PC-9 (cell line): ENCODE measurements at regions not wholly inside any gene's neighbourhood (a gene's known extent, or its start where the extent isn't known, plus 50 kb on each side); places are given as distances from the start of the nearest gene placed in this dataset.

Experiments
- BruUV-seq: library from RNA; stranded (reverse); fragments of 400-500 nt; replicated peaks from 2 replicates; lab custom pipeline; 2021; lab: Mats Ljungman, UMichigan
- CTCF ChIA-PET: fragments of 300-600 bp; sonication (Branson Sonifier 250); formaldehyde crosslinking; loops from one replicate; lab custom pipeline; 2022; ENCODE audit warnings: antibody characterized with exemption; lab: Charles Lee
- POLR2A ChIA-PET: fragments of 300-600 bp; sonication (Branson Sonifier 250); formaldehyde crosslinking; loops from one replicate; lab custom pipeline; 2022; ENCODE audit warnings: antibody characterized with exemption; ENCODE audit not compliant: unreplicated experiment; lab: Charles Lee
- DNase-seq, 2 experiments: peaks; one replicate each; pipeline versions ENCODE4 v3.0.0 to v3.0.0-alpha.2; 2015 to 2022; ENCODE audit warnings: mixed read lengths in 1 of 2
- H2AFZ ChIP-seq: fragments of 200-600 bp; sonication (generic); 2 replicates; pipeline ENCODE4 v1.8.1; 2017; ENCODE audit warnings: antibody characterized with exemption
- H3F3A ChIP-seq: fragments of 200-600 bp; sonication (generic); 2 replicates; pipeline ENCODE4 v1.8.1; 2017; ENCODE audit warnings: antibody characterized with exemption, mild to moderate bottlenecking, low read depth; ENCODE audit not compliant: insufficient read depth
- H3K27ac ChIP-seq: fragments of 200-600 bp; sonication (generic); 2 replicates; pipeline ENCODE4 v1.6.1; 2016; ENCODE audit warnings: mixed run types
- H3K27me3 ChIP-seq: fragments of 200-600 bp; sonication (generic); 2 replicates; pipeline ENCODE4 v1.6.1; 2016; ENCODE audit warnings: low read depth, mixed run types; ENCODE audit not compliant: insufficient read depth
- H3K36me3 ChIP-seq: fragments of 200-600 bp; sonication (generic); 2 replicates; pipeline ENCODE4 v1.6.1; 2016; ENCODE audit warnings: low read depth, mixed run types
- H3K4me1 ChIP-seq: fragments of 200-600 bp; sonication (generic); replicated peaks from 2 replicates; pipeline ENCODE4 v1.6.1; 2016; ENCODE audit warnings: mixed run types; ENCODE audit not compliant: insufficient read depth
- H3K4me2 ChIP-seq: fragments of 200-600 bp; sonication (generic); 2 replicates; pipeline ENCODE4 v1.6.1; 2017; ENCODE audit warnings: mixed run types
- H3K4me3 ChIP-seq: fragments of 200-600 bp; sonication (generic); 2 replicates; pipeline ENCODE4 v1.6.1; 2016; ENCODE audit warnings: mixed run types
- H3K79me2 ChIP-seq: fragments of 200-600 bp; sonication (generic); 2 replicates; pipeline ENCODE4 v1.6.1; 2017; ENCODE audit warnings: low read depth, mixed run types
- H3K9me2 ChIP-seq: fragments of 200-600 bp; sonication (generic); 2 replicates; pipeline ENCODE4 v1.8.1; 2017; ENCODE audit warnings: mild to moderate bottlenecking; ENCODE audit not compliant: insufficient read depth
- H3K9me3 ChIP-seq: fragments of 200-600 bp; sonication (generic); 2 replicates; pipeline ENCODE4 v1.8.1; 2016; ENCODE audit warnings: low read depth; ENCODE audit not compliant: insufficient read depth
- H4K20me1 ChIP-seq: fragments of 200-600 bp; sonication (generic); 2 replicates; pipeline ENCODE4 v1.8.1; 2017; ENCODE audit not compliant: insufficient read depth
- EZH2 ChIP-seq: fragments of 200-600 bp; sonication (generic); IDR thresholded peaks from 2 replicates; pipeline ENCODE4 v1.8.0; 2017; ENCODE audit warnings: antibody characterized with exemption, low read depth
- intact Hi-C: fragments of 100-400 bp; cut with micrococcal nuclease; formaldehyde crosslinking; loops from one replicate; pipeline ENCODE4 v1.10.0; 2022; ENCODE audit not compliant: unreplicated experiment
- TF ChIP-seq, protein P1 (sequence below): fragments of 200-600 bp; sonication (generic); conservative IDR thresholded peaks from 2 replicates; pipeline ENCODE4 v1.6.1; 2017; ENCODE audit warnings: mixed run types, antibody characterized with exemption, mild to moderate bottlenecking, moderate library complexity

GRCh38 chrX:10900585-10901289, 210.4 kb upstream of the HCCS start:
- ChIA-PET CTCF (no interaction called here), POLR2A (no interaction called here)
- Histone ChIP-seq H3K27ac (no peak overlapping the region), H3K9me3 (no peaks in the 10 kb centered on the region), H4K20me1 (no peaks in the 10 kb centered on the region), H3K36me3 (no peaks in the 10 kb centered on the region), H3K9me2 (no peaks in the 10 kb centered on the region), H2AFZ (no peak overlapping the region), H3K27me3 (no peaks in the 10 kb centered on the region), H3K4me1 (no peaks in the 10 kb centered on the region; the same call in 1 of the 2 replicates), H3K79me2 (no peaks in the 10 kb centered on the region), H3F3A (no peaks in the 10 kb centered on the region), H3K4me3 (no peak overlapping the region), H3K4me2 (no peak overlapping the region)
- BruUV-seq, result no TSS peak
- DNase-seq, result no peak
- intact Hi-C loops, result loop anchor here (5.0 kb wide), 1 partner anchor 162 kb away; no protein-coding TSS in a partner anchor
- TF ChIP-seq, protein P1, sequence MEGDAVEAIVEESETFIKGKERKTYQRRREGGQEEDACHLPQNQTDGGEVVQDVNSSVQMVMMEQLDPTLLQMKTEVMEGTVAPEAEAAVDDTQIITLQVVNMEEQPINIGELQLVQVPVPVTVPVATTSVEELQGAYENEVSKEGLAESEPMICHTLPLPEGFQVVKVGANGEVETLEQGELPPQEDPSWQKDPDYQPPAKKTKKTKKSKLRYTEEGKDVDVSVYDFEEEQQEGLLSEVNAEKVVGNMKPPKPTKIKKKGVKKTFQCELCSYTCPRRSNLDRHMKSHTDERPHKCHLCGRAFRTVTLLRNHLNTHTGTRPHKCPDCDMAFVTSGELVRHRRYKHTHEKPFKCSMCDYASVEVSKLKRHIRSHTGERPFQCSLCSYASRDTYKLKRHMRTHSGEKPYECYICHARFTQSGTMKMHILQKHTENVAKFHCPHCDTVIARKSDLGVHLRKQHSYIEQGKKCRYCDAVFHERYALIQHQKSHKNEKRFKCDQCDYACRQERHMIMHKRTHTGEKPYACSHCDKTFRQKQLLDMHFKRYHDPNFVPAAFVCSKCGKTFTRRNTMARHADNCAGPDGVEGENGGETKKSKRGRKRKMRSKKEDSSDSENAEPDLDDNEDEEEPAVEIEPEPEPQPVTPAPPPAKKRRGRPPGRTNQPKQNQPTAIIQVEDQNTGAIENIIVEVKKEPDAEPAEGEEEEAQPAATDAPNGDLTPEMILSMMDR, result no peak

DNA sequence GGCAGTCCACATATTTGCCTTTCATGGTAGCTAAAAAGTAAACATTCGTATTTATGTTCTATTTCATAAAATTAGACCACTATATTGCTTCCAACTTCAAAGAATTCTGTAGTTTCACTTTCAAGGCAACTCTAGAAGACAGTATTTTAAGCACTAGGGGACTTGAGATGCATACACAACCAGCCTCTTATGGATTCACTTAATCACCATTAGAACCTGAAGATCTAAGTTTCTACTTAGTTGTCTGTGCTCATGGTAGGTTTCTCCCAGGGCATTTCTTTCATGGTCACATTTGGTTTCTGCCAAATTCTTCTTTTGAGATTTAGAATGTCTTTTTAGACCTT, 209.9 kb upstream of the HCCS start:
- Histone ChIP-seq H2AFZ (no peak overlapping the region), H3K36me3 (no peaks in the 10 kb centered on the region), H4K20me1 (no peaks in the 10 kb centered on the region), H3F3A (no peaks in the 10 kb centered on the region), H3K4me2 (no peak overlapping the region), H3K4me1 (no peaks in the 10 kb centered on the region; the same call in 1 of the 2 replicates), H3K4me3 (no peak overlapping the region), H3K79me2 (no peaks in the 10 kb centered on the region), H3K27ac (no peak overlapping the region), H3K9me3 (no peaks in the 10 kb centered on the region), H3K9me2 (no peaks in the 10 kb centered on the region), H3K27me3 (no peaks in the 10 kb centered on the region)
- no peak for DNase-seq
- POLR2A ChIA-PET, result no interaction called here
- CTCF ChIA-PET, result no interaction called here
- TF ChIP-seq, protein P1, result no peak
- no peak for TF ChIP-seq EZH2
- no TSS peak for BruUV-seq
- intact Hi-C loops, result loop anchor here (5.0 kb wide), 1 partner anchor 161 kb away; no protein-coding TSS in a partner anchor

GRCh38 chrX:10902001-10902400, 209.1 kb upstream of the HCCS start:
- POLR2A ChIA-PET, result no interaction called here
- CTCF ChIA-PET, result no interaction called here
- Histone ChIP-seq H3F3A (no peaks in the 10 kb centered on the region), H3K4me2 (no peak overlapping the region), H4K20me1 (no peaks in the 10 kb centered on the region), H2AFZ (no peak overlapping the region), H3K9me2 (no peaks in the 10 kb centered on the region), H3K36me3 (no peaks in the 10 kb centered on the region), H3K27me3 (no peaks in the 10 kb centered on the region), H3K4me3 (no peak overlapping the region), H3K27ac (no peak overlapping the region), H3K9me3 (no peaks in the 10 kb centered on the region), H3K4me1 (no peaks in the 10 kb centered on the region; the same call in 1 of the 2 replicates), H3K79me2 (no peaks in the 10 kb centered on the region)
- no TSS peak for BruUV-seq
- TF ChIP-seq EZH2, result no peak
- TF ChIP-seq, protein P1, result no peak
- DNase-seq, result no peak
- intact Hi-C loops, result loop anchor here (5.0 kb wide), 1 partner anchor 160 kb away; no protein-coding TSS in a partner anchor
